ENCODE measurements at regions not wholly inside any gene's neighbourhood (a gene's known extent, or its start where the extent isn't known, plus 50 kb on each side); places are given as distances from the start of the nearest gene placed in this dataset.

- H3K4me3 ChIP-seq (ENCODE audit: low read length in 3 of 3), result no peak overlapping the region
- H3K9me3 ChIP-seq (ENCODE audit: control insufficient read depth in 3 of 3, low read length in 3 of 3), result no peaks in the 10 kb centered on the region
- H3K27ac ChIP-seq (ENCODE audit: low read depth, low read length), result no peak overlapping the region
- H3K36me3 ChIP-seq (ENCODE audit: control insufficient read depth in 3 of 3, insufficient read depth in 3 of 3, low read length in 3 of 3), result no peaks in the 10 kb centered on the region
- peaks cover 0 to 6% (median 0%) of the 10 kb centered on the region in 3 donors for H3K27me3 ChIP-seq (ENCODE audit: control insufficient read depth in 3 of 3, insufficient read depth in 3 of 3, low read length in 3 of 3)
- H3K9ac ChIP-seq (ENCODE audit: low read depth in 1 of 3, low read length in 3 of 3), result no peak overlapping the region
- H3K4me1 ChIP-seq (ENCODE audit: control insufficient read depth in 3 of 3, insufficient read depth in 3 of 3, low read length in 3 of 3), result no peaks in the 10 kb centered on the region
Measured at GRCh38 chr5:3019045-3019444, 267.6 kb upstream of the IRX2 start.

GRCh38 chr5:3011764-3012017 is 260.2 kb upstream of the IRX2 start:
- Histone ChIP-seq H3K27ac (ENCODE audit: low read depth, low read length) (no peak overlapping the region), H3K4me3 (ENCODE audit: low read length in 3 of 3) (no peak overlapping the region), H3K9me3 (ENCODE audit: control insufficient read depth in 3 of 3, low read length in 3 of 3) (no peaks in the 10 kb centered on the region), H3K4me1 (ENCODE audit: control insufficient read depth in 3 of 3, insufficient read depth in 3 of 3, low read length in 3 of 3) (no peaks in the 10 kb centered on the region), H3K27me3 (ENCODE audit: control insufficient read depth in 3 of 3, insufficient read depth in 3 of 3, low read length in 3 of 3) (peaks cover 0 to 2% (median 0%) of the 10 kb centered on the region in 3 donors), H3K36me3 (ENCODE audit: control insufficient read depth in 3 of 3, insufficient read depth in 3 of 3, low read length in 3 of 3) (no peaks in the 10 kb centered on the region), H3K9ac (ENCODE audit: low read depth in 1 of 3, low read length in 3 of 3) (no peak overlapping the region)

GRCh38 chr5:3010953-3011763 is 259.7 kb upstream of the IRX2 start:
- Histone ChIP-seq H3K4me1 (ENCODE audit: control insufficient read depth in 3 of 3, insufficient read depth in 3 of 3, low read length in 3 of 3) (no peaks in the 10 kb centered on the region), H3K9me3 (ENCODE audit: control insufficient read depth in 3 of 3, low read length in 3 of 3) (no peaks in the 10 kb centered on the region), H3K36me3 (ENCODE audit: control insufficient read depth in 3 of 3, insufficient read depth in 3 of 3, low read length in 3 of 3) (no peaks in the 10 kb centered on the region), H3K4me3 (ENCODE audit: low read length in 3 of 3) (no peak overlapping the region), H3K9ac (ENCODE audit: low read depth in 1 of 3, low read length in 3 of 3) (no peak overlapping the region), H3K27me3 (ENCODE audit: control insufficient read depth in 3 of 3, insufficient read depth in 3 of 3, low read length in 3 of 3) (peaks cover 0 to 2% (median 0%) of the 10 kb centered on the region in 3 donors), H3K27ac (ENCODE audit: low read depth, low read length) (no peak overlapping the region)

GRCh38 chr5:3010301-3010952 is 258.9 kb upstream of the IRX2 start:
- H3K9me3 ChIP-seq (ENCODE audit: control insufficient read depth in 3 of 3, low read length in 3 of 3), result no peaks in the 10 kb centered on the region
- no peak overlapping the region for H3K9ac ChIP-seq (ENCODE audit: low read depth in 1 of 3, low read length in 3 of 3)
- H3K4me1 ChIP-seq (ENCODE audit: control insufficient read depth in 3 of 3, insufficient read depth in 3 of 3, low read length in 3 of 3), result no peaks in the 10 kb centered on the region
- no peak overlapping the region for H3K27ac ChIP-seq (ENCODE audit: low read depth, low read length)
- H3K4me3 ChIP-seq (ENCODE audit: low read length in 3 of 3), result no peak overlapping the region
- no peaks in the 10 kb centered on the region for H3K36me3 ChIP-seq (ENCODE audit: control insufficient read depth in 3 of 3, insufficient read depth in 3 of 3, low read length in 3 of 3)
- peaks cover 0 to 2% (median 0%) of the 10 kb centered on the region in 3 donors for H3K27me3 ChIP-seq (ENCODE audit: control insufficient read depth in 3 of 3, insufficient read depth in 3 of 3, low read length in 3 of 3)

GRCh38 chr5:3009605-3010004 is 258.1 kb upstream of the IRX2 start:
- Histone ChIP-seq H3K27me3 (ENCODE audit: control insufficient read depth in 3 of 3, insufficient read depth in 3 of 3, low read length in 3 of 3) (peaks cover 0 to 2% (median 0%) of the 10 kb centered on the region in 3 donors), H3K27ac (ENCODE audit: low read depth, low read length) (no peak overlapping the region), H3K9ac (ENCODE audit: low read depth in 1 of 3, low read length in 3 of 3) (no peak overlapping the region), H3K9me3 (ENCODE audit: control insufficient read depth in 3 of 3, low read length in 3 of 3) (no peaks in the 10 kb centered on the region), H3K4me3 (ENCODE audit: low read length in 3 of 3) (no peak overlapping the region), H3K36me3 (ENCODE audit: control insufficient read depth in 3 of 3, insufficient read depth in 3 of 3, low read length in 3 of 3) (no peaks in the 10 kb centered on the region), H3K4me1 (ENCODE audit: control insufficient read depth in 3 of 3, insufficient read depth in 3 of 3, low read length in 3 of 3) (no peaks in the 10 kb centered on the region)

GRCh38 chr5:3007577-3007976 is 256.1 kb upstream of the IRX2 start:
- Histone ChIP-seq H3K9ac (ENCODE audit: low read depth in 1 of 3, low read length in 3 of 3) (no peak overlapping the region), H3K4me1 (ENCODE audit: control insufficient read depth in 3 of 3, insufficient read depth in 3 of 3, low read length in 3 of 3) (no peaks in the 10 kb centered on the region), H3K9me3 (ENCODE audit: control insufficient read depth in 3 of 3, low read length in 3 of 3) (no peaks in the 10 kb centered on the region), H3K36me3 (ENCODE audit: control insufficient read depth in 3 of 3, insufficient read depth in 3 of 3, low read length in 3 of 3) (no peaks in the 10 kb centered on the region), H3K27me3 (ENCODE audit: control insufficient read depth in 3 of 3, insufficient read depth in 3 of 3, low read length in 3 of 3) (peaks cover 0 to 2% (median 0%) of the 10 kb centered on the region in 3 donors), H3K4me3 (ENCODE audit: low read length in 3 of 3) (no peak overlapping the region), H3K27ac (ENCODE audit: low read depth, low read length) (no peak overlapping the region)

- H3K36me3 ChIP-seq (ENCODE audit: control insufficient read depth in 3 of 3, insufficient read depth in 3 of 3, low read length in 3 of 3), result no peaks in the 10 kb centered on the region
- H3K9me3 ChIP-seq (ENCODE audit: control insufficient read depth in 3 of 3, low read length in 3 of 3), result no peaks in the 10 kb centered on the region
- no peak overlapping the region for H3K4me3 ChIP-seq (ENCODE audit: low read length in 3 of 3)
- no peak overlapping the region for H3K9ac ChIP-seq (ENCODE audit: low read depth in 1 of 3, low read length in 3 of 3)
- H3K27me3 ChIP-seq (ENCODE audit: control insufficient read depth in 3 of 3, insufficient read depth in 3 of 3, low read length in 3 of 3), result peaks cover 0 to 2% (median 0%) of the 10 kb centered on the region in 3 donors
- no peaks in the 10 kb centered on the region for H3K4me1 ChIP-seq (ENCODE audit: control insufficient read depth in 3 of 3, insufficient read depth in 3 of 3, low read length in 3 of 3)
- H3K27ac ChIP-seq (ENCODE audit: low read depth, low read length), result no peak overlapping the region
Measured at GRCh38 chr5:3006961-3007551, 255.6 kb upstream of the IRX2 start.

GRCh38 chr5:3006526-3006925 is 255.0 kb upstream of the IRX2 start:
- no peak overlapping the region for H3K4me3 ChIP-seq (ENCODE audit: low read length in 3 of 3)
- H3K27me3 ChIP-seq (ENCODE audit: control insufficient read depth in 3 of 3, insufficient read depth in 3 of 3, low read length in 3 of 3), result peaks cover 0 to 2% (median 0%) of the 10 kb centered on the region in 3 donors

GRCh38 chr5:3004361-3005080 is 253.0 kb upstream of the IRX2 start:
- Histone ChIP-seq H3K36me3 (ENCODE audit: control insufficient read depth in 3 of 3, insufficient read depth in 3 of 3, low read length in 3 of 3) (no peaks in the 10 kb centered on the region), H3K9ac (ENCODE audit: low read depth in 1 of 3, low read length in 3 of 3) (no peak overlapping the region), H3K4me3 (ENCODE audit: low read length in 3 of 3) (no peak overlapping the region), H3K27ac (ENCODE audit: low read depth, low read length) (no peak overlapping the region), H3K4me1 (ENCODE audit: control insufficient read depth in 3 of 3, insufficient read depth in 3 of 3, low read length in 3 of 3) (no peaks in the 10 kb centered on the region), H3K27me3 (ENCODE audit: control insufficient read depth in 3 of 3, insufficient read depth in 3 of 3, low read length in 3 of 3) (no peaks in the 10 kb centered on the region), H3K9me3 (ENCODE audit: control insufficient read depth in 3 of 3, low read length in 3 of 3) (no peaks in the 10 kb centered on the region)

More at GRCh38 chr5:3006526-3006925, 255.0 kb upstream of the IRX2 start:
- Histone ChIP-seq H3K9ac (ENCODE audit: low read depth in 1 of 3, low read length in 3 of 3) (no peak overlapping the region), H3K36me3 (ENCODE audit: control insufficient read depth in 3 of 3, insufficient read depth in 3 of 3, low read length in 3 of 3) (no peaks in the 10 kb centered on the region), H3K9me3 (ENCODE audit: control insufficient read depth in 3 of 3, low read length in 3 of 3) (no peaks in the 10 kb centered on the region), H3K27ac (ENCODE audit: low read depth, low read length) (no peak overlapping the region), H3K4me1 (ENCODE audit: control insufficient read depth in 3 of 3, insufficient read depth in 3 of 3, low read length in 3 of 3) (no peaks in the 10 kb centered on the region)

- peaks cover 0 to 10% (median 0%) of the 10 kb centered on the region in 3 donors for H3K27me3 ChIP-seq (ENCODE audit: control insufficient read depth in 3 of 3, insufficient read depth in 3 of 3, low read length in 3 of 3)
- no peak overlapping the region for H3K9ac ChIP-seq (ENCODE audit: low read depth in 1 of 3, low read length in 3 of 3)
- no peaks in the 10 kb centered on the region for H3K36me3 ChIP-seq (ENCODE audit: control insufficient read depth in 3 of 3, insufficient read depth in 3 of 3, low read length in 3 of 3)
- H3K27ac ChIP-seq (ENCODE audit: low read depth, low read length), result no peak overlapping the region
- H3K4me1 ChIP-seq (ENCODE audit: control insufficient read depth in 3 of 3, insufficient read depth in 3 of 3, low read length in 3 of 3), result no peaks in the 10 kb centered on the region
- H3K4me3 ChIP-seq (ENCODE audit: low read length in 3 of 3), result no peak overlapping the region
- H3K9me3 ChIP-seq (ENCODE audit: control insufficient read depth in 3 of 3, low read length in 3 of 3), result no peaks in the 10 kb centered on the region
Measured at GRCh38 chr5:3002230-3002629, 250.8 kb upstream of the IRX2 start.

Data from skeletal muscle tissue (tissue), 3 donors.